Lower leg skin (tissue), 3 donors: ENCODE measurements at regions not wholly inside any gene's neighbourhood (a gene's known extent, or its start where the extent isn't known, plus 50 kb on each side); places are given as distances from the start of the nearest gene placed in this dataset.

Experiments
- POLR2A ChIP-seq, 2 donors: fragments of 450-650 bp; IDR thresholded peaks; one replicate each; pipeline ENCODE4 v1.6.1; 2016 to 2017; ENCODE audit warnings: antibody characterized with exemption in 2 of 2, mild to moderate bottlenecking in 1 of 2, moderate library complexity in 1 of 2
- TF ChIP-seq, protein P1 (sequence below), 3 donors: fragments of 450-650 bp; IDR thresholded peaks; one replicate each; pipeline ENCODE4 v1.5.1; 2016; ENCODE audit warnings: antibody characterized with exemption in 3 of 3, mild to moderate bottlenecking in 3 of 3, moderate library complexity in 2 of 3

DNA sequence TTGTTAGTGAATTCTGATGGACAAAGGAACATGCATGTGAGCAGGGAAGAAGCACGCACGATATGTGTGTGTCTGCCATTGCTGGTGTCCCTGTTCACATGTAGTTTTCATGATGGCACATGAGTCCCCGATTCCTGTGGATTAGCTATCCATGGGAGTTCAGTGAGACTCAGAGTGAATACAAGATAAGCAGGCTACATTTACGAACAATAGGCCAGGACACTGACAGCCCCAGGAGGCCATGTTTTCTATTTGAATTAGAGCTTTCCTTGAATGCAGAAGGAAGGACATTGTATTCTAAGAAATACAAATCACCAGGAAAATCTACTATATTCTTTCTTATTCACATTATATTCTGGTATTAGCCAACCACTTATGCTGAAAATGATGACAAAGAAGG is 171.4 kb downstream of the PPP1R2C start:
- TF ChIP-seq, protein P1, sequence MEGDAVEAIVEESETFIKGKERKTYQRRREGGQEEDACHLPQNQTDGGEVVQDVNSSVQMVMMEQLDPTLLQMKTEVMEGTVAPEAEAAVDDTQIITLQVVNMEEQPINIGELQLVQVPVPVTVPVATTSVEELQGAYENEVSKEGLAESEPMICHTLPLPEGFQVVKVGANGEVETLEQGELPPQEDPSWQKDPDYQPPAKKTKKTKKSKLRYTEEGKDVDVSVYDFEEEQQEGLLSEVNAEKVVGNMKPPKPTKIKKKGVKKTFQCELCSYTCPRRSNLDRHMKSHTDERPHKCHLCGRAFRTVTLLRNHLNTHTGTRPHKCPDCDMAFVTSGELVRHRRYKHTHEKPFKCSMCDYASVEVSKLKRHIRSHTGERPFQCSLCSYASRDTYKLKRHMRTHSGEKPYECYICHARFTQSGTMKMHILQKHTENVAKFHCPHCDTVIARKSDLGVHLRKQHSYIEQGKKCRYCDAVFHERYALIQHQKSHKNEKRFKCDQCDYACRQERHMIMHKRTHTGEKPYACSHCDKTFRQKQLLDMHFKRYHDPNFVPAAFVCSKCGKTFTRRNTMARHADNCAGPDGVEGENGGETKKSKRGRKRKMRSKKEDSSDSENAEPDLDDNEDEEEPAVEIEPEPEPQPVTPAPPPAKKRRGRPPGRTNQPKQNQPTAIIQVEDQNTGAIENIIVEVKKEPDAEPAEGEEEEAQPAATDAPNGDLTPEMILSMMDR (IDR thresholded peaks at IDR 0.05), result no peak
- no peak for TF ChIP-seq POLR2A (IDR thresholded peaks at IDR 0.05)
